Transverse colon (tissue), 3 donors: ENCODE measurements at regions not wholly inside any gene's neighbourhood (a gene's known extent, or its start where the extent isn't known, plus 50 kb on each side); places are given as distances from the start of the nearest gene placed in this dataset.

Experiments
- CTCF ChIP-seq, 5 experiments: fragments of 200-600 bp in 3 of 5; fragments of 450-650 bp in 2 of 5; sonication (generic) in 3 of 5; IDR thresholded peaks; 1 replicate in 2 of 5; 2 replicates in 3 of 5; pipeline ENCODE4 v1.5.1; 2016 to 2017; ENCODE audit warnings: antibody characterized with exemption in 5 of 5, inconsistent platforms in 3 of 5, mild to moderate bottlenecking in 2 of 5, moderate library complexity in 1 of 5
- EP300 ChIP-seq: sonication (generic); formaldehyde crosslinking; IDR thresholded peaks from one replicate; pipeline ENCODE4 v1.6.1; 2017; ENCODE audit warnings: antibody characterized with exemption, low read depth
- POLR2A ChIP-seq: fragments of 450-650 bp; IDR thresholded peaks from one replicate; pipeline ENCODE4 v1.6.1; 2016; ENCODE audit warnings: antibody characterized with exemption, mild to moderate bottlenecking, moderate library complexity

- no peak for TF ChIP-seq CTCF (IDR thresholded peaks at IDR 0.05)
- no peak for TF ChIP-seq POLR2A
- no peak for TF ChIP-seq EP300
Measured at GRCh38 chr4:44046491-44046890, 402.1 kb downstream of the KCTD8 start.
